Prostate gland (tissue), 2 donors: ENCODE measurements at regions not wholly inside any gene's neighbourhood (a gene's known extent, or its start where the extent isn't known, plus 50 kb on each side); places are given as distances from the start of the nearest gene placed in this dataset.

ENCODE experiments used
- DNase-seq: peaks from one replicate; pipeline ENCODE4 v3.0.0-alpha.2; 2019; ENCODE audit warnings: low spot score
- H3K27ac ChIP-seq, 2 donors: fragments of 200-600 bp; sonication (generic); 2 replicates each; pipeline ENCODE4 v1.5.1; 2017 to 2019
- H3K27me3 ChIP-seq: fragments of 200-600 bp; sonication (generic); replicated peaks from 2 replicates; pipeline ENCODE4 v1.5.1; 2019; ENCODE audit not compliant: insufficient read depth
- H3K36me3 ChIP-seq, 2 donors: fragments of 200-600 bp; sonication (generic); 1 replicate in 1 of 2; 2 replicates in 1 of 2; pipeline versions ENCODE4 v1.5.1 to v1.8.1; 2017 to 2019
- H3K4me1 ChIP-seq: fragments of 200-600 bp; sonication (generic); replicated peaks from 2 replicates; pipeline ENCODE4 v1.5.1; 2019
- H3K4me3 ChIP-seq, 2 donors: fragments of 200-600 bp; sonication (generic); 2 replicates each; pipeline ENCODE4 v1.5.1; 2017 to 2019
- H3K9me3 ChIP-seq: fragments of 200-600 bp; sonication (generic); 2 replicates; pipeline ENCODE4 v1.5.1; 2017
- CTCF ChIP-seq, 4 experiments: fragments of 200-600 bp in 2 of 4; fragments of 450-650 bp in 2 of 4; sonication (generic) in 2 of 4; IDR thresholded peaks; 1 replicate in 3 of 4; 2 replicates in 1 of 4; pipeline ENCODE4 v1.5.1; 2016 to 2019; ENCODE audit warnings: antibody characterized with exemption in 4 of 4, mild to moderate bottlenecking in 2 of 4, moderate library complexity in 2 of 4
- POLR2A ChIP-seq: fragments of 450-650 bp; IDR thresholded peaks from one replicate; pipeline ENCODE4 v1.6.1; 2016; ENCODE audit warnings: antibody characterized with exemption, mild to moderate bottlenecking
- POLR2AphosphoS5 ChIP-seq: sonication (generic); formaldehyde crosslinking; IDR thresholded peaks from one replicate; pipeline ENCODE4 v1.6.1; 2017; ENCODE audit warnings: antibody characterized with exemption
- WGBS: methylation state at CpG from one replicate; pipeline ENCODE4 v1.1.5; 2018; 5-methylcytosine and 5-hydroxymethylcytosine counted together
- intact Hi-C: fragments of 100-400 bp; cut with DNase I; formaldehyde crosslinking; loops from one replicate; pipeline ENCODE4 v1.14.2; 2022

GRCh38 chr16:51553314-51553713 is 402.2 kb upstream of the SALL1 start:
- Histone ChIP-seq H3K4me1 (no peaks in the 10 kb centered on the region), H3K27ac (no peak overlapping the region), H3K27me3 (no peaks in the 10 kb centered on the region), H3K36me3 (no peaks in the 10 kb centered on the region), H3K9me3 (no peaks in the 10 kb centered on the region), H3K4me3 (no peak overlapping the region)
- WGBS = 87% methylated on average over 2 of the region's 2 CpGs
- no peak for DNase-seq
- no peak for TF ChIP-seq POLR2A
- TF ChIP-seq POLR2AphosphoS5 = no peak
- no peak for TF ChIP-seq CTCF (IDR thresholded peaks at IDR 0.05)
- intact Hi-C loops = no loop called here

- H3K4me1 ChIP-seq = no peaks in the 10 kb centered on the region
- TF ChIP-seq POLR2AphosphoS5 (no peak), CTCF (IDR thresholded peaks at IDR 0.05) (no peak), POLR2A (no peak)
- 39% methylated on average over 4 of the region's 4 CpGs for WGBS
- H3K4me3 ChIP-seq = no peak overlapping the region
- H3K9me3 ChIP-seq = no peaks in the 10 kb centered on the region
- no peaks in the 10 kb centered on the region for H3K27me3 ChIP-seq
- intact Hi-C loops = no loop called here
- no peak for DNase-seq
- H3K36me3 ChIP-seq = no peaks in the 10 kb centered on the region
- H3K27ac ChIP-seq = no peak overlapping the region
Observed at GRCh38 chr16:51550800-51551347, 399.8 kb upstream of the SALL1 start.

GRCh38 chr16:51549836-51550235 is 398.8 kb upstream of the SALL1 start:
- intact Hi-C loops = no loop called here
- no peak overlapping the region for H3K27ac ChIP-seq
- H3K4me1 ChIP-seq = no peaks in the 10 kb centered on the region
- no peaks in the 10 kb centered on the region for H3K27me3 ChIP-seq
- no peak overlapping the region for H3K4me3 ChIP-seq
- no peak for DNase-seq
- H3K9me3 ChIP-seq = no peaks in the 10 kb centered on the region
- H3K36me3 ChIP-seq = no peaks in the 10 kb centered on the region
- TF ChIP-seq CTCF (IDR thresholded peaks at IDR 0.05) (no peak), POLR2AphosphoS5 (no peak), POLR2A (no peak)
- 51% methylated on average over 3 of the region's 3 CpGs for WGBS

- 86% methylated on average over 6 of the region's 6 CpGs for WGBS
- no peak overlapping the region for H3K4me3 ChIP-seq
- intact Hi-C loops = no loop called here
- no peak overlapping the region for H3K27ac ChIP-seq
- H3K9me3 ChIP-seq = no peaks in the 10 kb centered on the region
- TF ChIP-seq POLR2AphosphoS5 (no peak), POLR2A (no peak), CTCF (IDR thresholded peaks at IDR 0.05) (no peak)
- no peaks in the 10 kb centered on the region for H3K4me1 ChIP-seq
- no peaks in the 10 kb centered on the region for H3K27me3 ChIP-seq
- no peak for DNase-seq
- H3K36me3 ChIP-seq = no peaks in the 10 kb centered on the region
Observed at GRCh38 chr16:51545951-51546350, 394.9 kb upstream of the SALL1 start.

- no peak for DNase-seq
- no peaks in the 10 kb centered on the region for H3K9me3 ChIP-seq
- H3K27me3 ChIP-seq = no peaks in the 10 kb centered on the region
- no peak overlapping the region for H3K4me3 ChIP-seq
- no peak for TF ChIP-seq POLR2A
- no peak for TF ChIP-seq POLR2AphosphoS5
- TF ChIP-seq CTCF (IDR thresholded peaks at IDR 0.05) = no peak
- H3K36me3 ChIP-seq = no peaks in the 10 kb centered on the region
- no peaks in the 10 kb centered on the region for H3K4me1 ChIP-seq
- intact Hi-C loops = no loop called here
- WGBS = 34% methylated on average over 13 of the region's 13 CpGs
- H3K27ac ChIP-seq = no peak overlapping the region
Observed at GRCh38 chr16:51544851-51545467, 393.9 kb upstream of the SALL1 start.
